ENCODE measurements at regions not wholly inside any gene's neighbourhood (a gene's known extent, or its start where the extent isn't known, plus 50 kb on each side); places are given as distances from the start of the nearest gene placed in this dataset.

GRCh38 chr12:73585136-73585535 lies 952.5 kb upstream of the ATXN7L3B start:
- no peak overlapping the region for H2AFZ ChIP-seq (ENCODE audit: low read depth, low read length)
- H3K9me3 ChIP-seq (ENCODE audit: low read length): no peaks in the 10 kb centered on the region
- H3K4me2 ChIP-seq (ENCODE audit: low read length): no peak overlapping the region
- TF ChIP-seq EZH2 (IDR thresholded peaks at IDR 0.05; ENCODE audit: borderline replicate concordance, insufficient read depth, low read length, poor library complexity, severe bottlenecking) (no peak), CTCF (IDR thresholded peaks at IDR 0.05; ENCODE audit: poor library complexity, severe bottlenecking) (no peak), EP300 (conservative IDR thresholded peaks at IDR 0.05; ENCODE audit: poor library complexity, severe bottlenecking) (peak; percentile 82), POLR2AphosphoS5 (IDR thresholded peaks at IDR 0.05) (peak; percentile 72)
- H3K9ac ChIP-seq (ENCODE audit: low read length): no peak overlapping the region
- no peaks in the 10 kb centered on the region for H3K9me2 ChIP-seq (ENCODE audit: insufficient read depth, low read length)
- no peaks in the 10 kb centered on the region for H4K20me1 ChIP-seq (ENCODE audit: insufficient read depth)
- no peak overlapping the region for H3K4me3 ChIP-seq (ENCODE audit: low read length)
- no peak overlapping the region for H3K27ac ChIP-seq (ENCODE audit: low read length)
- H3F3A ChIP-seq (ENCODE audit: insufficient read depth, low read length, poor library complexity, severe bottlenecking): no peaks in the 10 kb centered on the region
- no peaks in the 10 kb centered on the region for H3K79me2 ChIP-seq (replicated peaks; ENCODE audit: insufficient read depth, low read length)
- H3K27me3 ChIP-seq (ENCODE audit: insufficient read depth, low read depth, low read length): no peaks in the 10 kb centered on the region
- H3K36me3 ChIP-seq (ENCODE audit: insufficient read depth, low read length): no peaks in the 10 kb centered on the region

- no peak overlapping the region for H3K4me2 ChIP-seq (ENCODE audit: low read length)
- H3K9me3 ChIP-seq (ENCODE audit: low read length): no peaks in the 10 kb centered on the region
- no peak for TF ChIP-seq RAD21 (conservative IDR thresholded peaks at IDR 0.05)
- TF ChIP-seq EP300 (conservative IDR thresholded peaks at IDR 0.05; ENCODE audit: poor library complexity, severe bottlenecking): no peak
- TF ChIP-seq MXI1 (conservative IDR thresholded peaks at IDR 0.05; ENCODE audit: poor library complexity, severe bottlenecking): no peak
- no peak for TF ChIP-seq REST (IDR thresholded peaks at IDR 0.05; ENCODE audit: borderline replicate concordance)
- TF ChIP-seq SMC3 (conservative IDR thresholded peaks at IDR 0.05; ENCODE audit: poor library complexity): no peak
- TF ChIP-seq CTCF (IDR thresholded peaks at IDR 0.05; ENCODE audit: poor library complexity, severe bottlenecking): no peak
- TF ChIP-seq EZH2 (IDR thresholded peaks at IDR 0.05; ENCODE audit: borderline replicate concordance, insufficient read depth, low read length, poor library complexity, severe bottlenecking): no peak
- TF ChIP-seq POLR2AphosphoS5 (IDR thresholded peaks at IDR 0.05): no peak
- no peaks in the 10 kb centered on the region for H3K79me2 ChIP-seq (replicated peaks; ENCODE audit: insufficient read depth, low read length)
- H4K20me1 ChIP-seq (ENCODE audit: insufficient read depth): no peaks in the 10 kb centered on the region
- no peak overlapping the region for H3K4me3 ChIP-seq (ENCODE audit: low read length)
- H3K9me2 ChIP-seq (ENCODE audit: insufficient read depth, low read length): no peaks in the 10 kb centered on the region
- H3K9ac ChIP-seq (ENCODE audit: low read length): no peak overlapping the region
- no peak overlapping the region for H3K27ac ChIP-seq (ENCODE audit: low read length)
- no peak overlapping the region for H2AFZ ChIP-seq (ENCODE audit: low read depth, low read length)
- H3K36me3 ChIP-seq (ENCODE audit: insufficient read depth, low read length): no peaks in the 10 kb centered on the region
- no peaks in the 10 kb centered on the region for H3K27me3 ChIP-seq (ENCODE audit: insufficient read depth, low read depth, low read length)
- H3F3A ChIP-seq (ENCODE audit: insufficient read depth, low read length, poor library complexity, severe bottlenecking): no peaks in the 10 kb centered on the region
These were observed 948.4 kb upstream of the ATXN7L3B start for GRCh38 chr12:73589220-73589619.

Measured in neural cell (in vitro differentiated cells).